ENCODE measurements at regions not wholly inside any gene's neighbourhood (a gene's known extent, or its start where the extent isn't known, plus 50 kb on each side); places are given as distances from the start of the nearest gene placed in this dataset.
"Not testable (repeated sequence)": the region's sequence is repeated elsewhere in the genome, so short reads cannot be mapped to it uniquely, and the experiment has no call there.

DNA sequence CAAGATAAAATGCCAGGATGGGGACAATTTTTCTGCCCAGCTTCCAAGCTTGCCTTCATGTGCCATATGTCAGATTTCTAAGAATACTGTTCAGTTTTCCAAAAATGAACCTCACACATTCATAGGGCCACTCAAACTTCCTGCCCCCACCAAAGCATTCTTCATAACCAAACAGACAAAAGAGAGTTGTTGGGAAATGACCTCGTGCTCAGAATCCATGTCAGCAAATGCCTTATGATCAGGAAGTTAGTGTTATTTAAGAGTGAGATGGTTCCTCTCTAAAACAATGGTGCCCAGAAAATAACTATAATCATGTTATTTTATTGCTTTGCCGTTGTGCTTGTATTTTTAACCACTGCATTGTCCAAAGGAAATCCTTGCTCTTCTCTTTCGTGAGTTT, 208.2 kb downstream of the ZNF608 start:
- ATAC-seq (ENCODE audit: low read depth in 2 of 2), result no peak
- Histone ChIP-seq H3K36me3 (ENCODE audit: control insufficient read depth, insufficient read depth, low read length) (no peaks in the 10 kb centered on the region), H3K9me3 (ENCODE audit: control insufficient read depth in 2 of 2, low read length in 2 of 2) (no peaks in the 10 kb centered on the region), H3K4me3 (ENCODE audit: low read depth, low read length) (no peak overlapping the region), H3K27ac (ENCODE audit: insufficient read depth, low read length, poor library complexity, severe bottlenecking) (no peak overlapping the region), H3K27me3 (ENCODE audit: control insufficient read depth, insufficient read depth, low read length) (no peaks in the 10 kb centered on the region), H3K4me1 (ENCODE audit: control insufficient read depth, insufficient read depth, low read length, poor library complexity, severe bottlenecking) (no peaks in the 10 kb centered on the region)
- Mint-ChIP-seq H3K36me3 (no peaks in the 10 kb centered on the region), H3K27me3 (peaks cover 10% of the 10 kb centered on the region), H3K4me1 (no peaks in the 10 kb centered on the region), H3K27ac (no peak overlapping the region), H3K4me3 (no peak overlapping the region), H3K9me3 (peaks cover 3 to 11% (median 5%) of the 10 kb centered on the region in 7 donors)
- DNase-seq, result no peak

DNA sequence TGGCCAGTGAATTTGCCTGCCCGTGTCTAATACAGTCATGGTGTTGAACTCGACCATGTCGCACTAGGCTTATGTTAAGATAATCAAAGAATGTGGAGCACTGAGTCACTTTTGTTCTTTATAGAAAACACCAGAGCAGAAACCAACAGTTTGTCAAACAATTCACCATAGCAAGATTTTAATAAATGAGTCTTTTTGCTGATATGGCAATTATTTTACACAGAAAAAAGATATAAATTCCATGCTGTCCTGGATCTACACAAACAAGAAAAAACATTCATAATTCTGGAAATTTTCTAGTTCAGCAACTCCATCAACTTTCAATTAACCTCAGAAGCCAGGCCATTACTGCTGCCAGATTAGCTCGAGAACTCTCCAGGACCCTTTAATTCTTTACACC, 208.9 kb downstream of the ZNF608 start:
- H3K27ac Mint-ChIP-seq, result no peak overlapping the region
- no peaks in the 10 kb centered on the region for H3K36me3 Mint-ChIP-seq
- H3K4me3 Mint-ChIP-seq, result no peak overlapping the region
- Histone ChIP-seq H3K27me3 (ENCODE audit: control insufficient read depth, insufficient read depth, low read length) (no peaks in the 10 kb centered on the region), H3K4me3 (ENCODE audit: low read depth, low read length) (no peak overlapping the region), H3K36me3 (ENCODE audit: control insufficient read depth, insufficient read depth, low read length) (no peaks in the 10 kb centered on the region), H3K9me3 (ENCODE audit: control insufficient read depth in 2 of 2, low read length in 2 of 2) (no peaks in the 10 kb centered on the region), H3K27ac (ENCODE audit: insufficient read depth, low read length, poor library complexity, severe bottlenecking) (no peak overlapping the region), H3K4me1 (ENCODE audit: control insufficient read depth, insufficient read depth, low read length, poor library complexity, severe bottlenecking) (no peaks in the 10 kb centered on the region)
- DNase-seq (no peak), ATAC-seq (ENCODE audit: low read depth in 2 of 2) (no peak)
- peaks cover 2 to 14% (median 4%) of the 10 kb centered on the region in 7 donors for H3K9me3 Mint-ChIP-seq
- H3K4me1 Mint-ChIP-seq, result no peaks in the 10 kb centered on the region
- H3K27me3 Mint-ChIP-seq, result peaks cover 10% of the 10 kb centered on the region

DNA sequence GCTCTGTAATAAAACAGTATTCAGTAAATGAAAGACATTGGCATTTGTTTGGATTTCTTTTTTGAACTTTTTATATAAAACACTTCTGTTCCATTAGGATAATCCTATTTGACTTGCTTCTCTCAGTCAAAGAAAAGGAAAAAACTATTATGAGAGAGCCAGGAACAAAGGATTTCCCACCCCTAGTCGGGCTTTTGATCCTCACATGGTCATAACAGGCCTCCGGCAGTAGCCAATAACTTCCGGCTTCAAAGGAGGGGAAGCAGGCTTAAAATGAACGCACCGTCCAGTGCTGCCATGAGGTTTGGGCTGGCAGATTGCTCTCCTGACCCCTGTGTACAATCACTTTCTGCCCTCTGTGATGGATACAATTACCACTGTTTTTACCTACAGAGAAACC, 209.3 kb downstream of the ZNF608 start:
- Mint-ChIP-seq H3K4me3 (no peak overlapping the region), H3K27ac (no peak overlapping the region), H3K27me3 (peaks cover 7% of the 10 kb centered on the region), H3K4me1 (no peaks in the 10 kb centered on the region), H3K36me3 (no peaks in the 10 kb centered on the region), H3K9me3 (peaks cover 2 to 11% (median 4%) of the 10 kb centered on the region in 7 donors)
- H3K9me3 ChIP-seq (ENCODE audit: control insufficient read depth in 2 of 2, low read length in 2 of 2), result no peaks in the 10 kb centered on the region
- ATAC-seq (ENCODE audit: low read depth in 2 of 2) (no peak), DNase-seq (no peak)
- H3K36me3 ChIP-seq (ENCODE audit: control insufficient read depth, insufficient read depth, low read length), result no peaks in the 10 kb centered on the region
- H3K4me3 ChIP-seq (ENCODE audit: low read depth, low read length), result no peak overlapping the region
- no peaks in the 10 kb centered on the region for H3K4me1 ChIP-seq (ENCODE audit: control insufficient read depth, insufficient read depth, low read length, poor library complexity, severe bottlenecking)
- no peaks in the 10 kb centered on the region for H3K27me3 ChIP-seq (ENCODE audit: control insufficient read depth, insufficient read depth, low read length)
- H3K27ac ChIP-seq (ENCODE audit: insufficient read depth, low read length, poor library complexity, severe bottlenecking), result no peak overlapping the region

DNA sequence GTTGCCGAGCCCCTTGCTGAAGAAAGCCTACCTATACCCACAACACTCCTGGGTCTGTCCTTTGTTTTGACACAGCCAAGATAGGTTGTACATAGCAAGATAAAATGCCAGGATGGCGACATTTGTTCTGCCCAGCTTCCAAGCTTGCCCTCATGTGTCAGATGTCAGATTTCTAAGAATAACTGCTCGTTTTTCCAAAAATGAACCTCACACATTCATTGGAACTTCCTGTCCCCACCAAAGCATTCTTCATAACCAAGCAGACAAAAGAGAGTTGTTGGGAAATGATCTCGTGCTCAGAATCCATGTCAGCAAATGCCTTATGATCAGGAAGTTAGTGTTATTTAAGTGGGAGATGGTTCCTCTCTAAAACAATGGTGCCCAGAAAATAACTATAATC, 210.1 kb downstream of the ZNF608 start:
- no peak overlapping the region for H3K27ac Mint-ChIP-seq

DNA sequence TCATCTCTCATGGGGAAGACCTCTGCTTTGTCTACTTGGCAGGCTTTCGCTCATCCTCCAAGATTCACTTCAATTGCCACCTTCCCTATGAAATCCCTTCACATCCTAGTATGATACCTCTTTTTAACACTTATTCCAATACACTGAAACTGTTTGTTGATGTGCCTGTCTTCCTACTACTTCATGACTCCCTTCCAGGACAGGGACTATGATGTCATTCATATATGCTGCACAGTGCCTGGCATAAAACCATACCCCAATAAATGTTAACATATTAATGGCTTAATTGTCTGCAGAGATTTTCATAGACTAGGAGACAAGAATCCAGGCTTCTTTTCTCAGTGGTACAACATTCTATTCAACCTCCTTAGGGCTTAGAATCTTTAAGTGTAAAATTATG, 215.5 kb downstream of the ZNF608 start:
- no peaks in the 10 kb centered on the region for H3K36me3 ChIP-seq (ENCODE audit: control insufficient read depth, insufficient read depth, low read length)
- H3K27ac Mint-ChIP-seq, result no peak overlapping the region
- no peaks in the 10 kb centered on the region for H3K36me3 Mint-ChIP-seq
- H3K4me1 Mint-ChIP-seq, result no peaks in the 10 kb centered on the region
- no peak overlapping the region for H3K4me3 ChIP-seq (ENCODE audit: low read depth, low read length)
- no peak overlapping the region for H3K27ac ChIP-seq (ENCODE audit: insufficient read depth, low read length, poor library complexity, severe bottlenecking)
- DNase-seq, result no peak
- H3K27me3 Mint-ChIP-seq, result no peaks in the 10 kb centered on the region
- H3K4me1 ChIP-seq (ENCODE audit: control insufficient read depth, insufficient read depth, low read length, poor library complexity, severe bottlenecking), result no peaks in the 10 kb centered on the region
- H3K4me3 Mint-ChIP-seq, result no peak overlapping the region
- peaks cover 0 to 14% (median 5%) of the 10 kb centered on the region in 7 donors for H3K9me3 Mint-ChIP-seq
- ATAC-seq (ENCODE audit: low read depth in 2 of 2), result no peak
- no peaks in the 10 kb centered on the region for H3K27me3 ChIP-seq (ENCODE audit: control insufficient read depth, insufficient read depth, low read length)
- H3K9me3 ChIP-seq (ENCODE audit: control insufficient read depth in 2 of 2, low read length in 2 of 2), result no peaks in the 10 kb centered on the region

More for the DNA sequence above, 210.1 kb downstream of the ZNF608 start:
- H3K27ac ChIP-seq (ENCODE audit: insufficient read depth, low read length, poor library complexity, severe bottlenecking), result no peak overlapping the region
- peaks cover 5% of the 10 kb centered on the region for H3K27me3 Mint-ChIP-seq
- H3K36me3 Mint-ChIP-seq, result no peaks in the 10 kb centered on the region
- no peaks in the 10 kb centered on the region for H3K36me3 ChIP-seq (ENCODE audit: control insufficient read depth, insufficient read depth, low read length)
- no peak overlapping the region for H3K4me3 ChIP-seq (ENCODE audit: low read depth, low read length)
- no peaks in the 10 kb centered on the region for H3K4me1 ChIP-seq (ENCODE audit: control insufficient read depth, insufficient read depth, low read length, poor library complexity, severe bottlenecking)
- H3K4me3 Mint-ChIP-seq, result no peak overlapping the region
- peaks cover 2 to 8% (median 4%) of the 10 kb centered on the region in 7 donors for H3K9me3 Mint-ChIP-seq
- H3K9me3 ChIP-seq (ENCODE audit: control insufficient read depth in 2 of 2, low read length in 2 of 2), result no peaks in the 10 kb centered on the region
- H3K4me1 Mint-ChIP-seq, result no peaks in the 10 kb centered on the region
- no peak for DNase-seq
- no peaks in the 10 kb centered on the region for H3K27me3 ChIP-seq (ENCODE audit: control insufficient read depth, insufficient read depth, low read length)
- no peak for ATAC-seq (ENCODE audit: low read depth in 2 of 2)

DNA sequence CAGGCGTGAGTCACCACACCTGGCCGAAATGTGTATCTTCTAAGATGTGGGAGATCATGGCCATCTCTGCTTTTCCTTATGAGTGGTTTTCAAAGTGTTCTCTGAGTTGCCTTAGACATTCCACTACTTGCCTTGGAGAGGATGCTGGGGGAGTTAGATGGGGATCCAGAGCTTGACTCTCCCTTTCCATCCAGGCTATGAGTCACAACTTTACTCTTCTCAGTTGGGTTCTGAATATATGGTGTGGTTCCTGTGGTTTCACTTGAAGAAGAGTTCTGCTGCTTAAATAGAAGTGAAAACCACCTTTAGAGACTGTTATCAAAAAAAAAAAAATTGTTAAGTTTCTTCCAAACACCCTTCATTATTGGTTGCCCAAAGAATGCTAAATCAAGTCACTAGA, 217.6 kb downstream of the ZNF608 start:
- Histone ChIP-seq H3K4me3 (ENCODE audit: low read depth, low read length) (no peak overlapping the region), H3K36me3 (ENCODE audit: control insufficient read depth, insufficient read depth, low read length) (no peaks in the 10 kb centered on the region), H3K27me3 (ENCODE audit: control insufficient read depth, insufficient read depth, low read length) (no peaks in the 10 kb centered on the region), H3K4me1 (ENCODE audit: control insufficient read depth, insufficient read depth, low read length, poor library complexity, severe bottlenecking) (no peaks in the 10 kb centered on the region), H3K27ac (ENCODE audit: insufficient read depth, low read length, poor library complexity, severe bottlenecking) (no peak overlapping the region), H3K9me3 (ENCODE audit: control insufficient read depth in 2 of 2, low read length in 2 of 2) (no peaks in the 10 kb centered on the region)
- ATAC-seq (ENCODE audit: low read depth in 2 of 2) (no peak), DNase-seq (no peak)
- no peaks in the 10 kb centered on the region for H3K4me1 Mint-ChIP-seq
- H3K4me3 Mint-ChIP-seq, result no peak overlapping the region
- no peaks in the 10 kb centered on the region for H3K27me3 Mint-ChIP-seq
- H3K9me3 Mint-ChIP-seq, result peaks cover 0 to 18% (median 5%) of the 10 kb centered on the region in 7 donors
- no peaks in the 10 kb centered on the region for H3K36me3 Mint-ChIP-seq
- no peak overlapping the region for H3K27ac Mint-ChIP-seq

DNA sequence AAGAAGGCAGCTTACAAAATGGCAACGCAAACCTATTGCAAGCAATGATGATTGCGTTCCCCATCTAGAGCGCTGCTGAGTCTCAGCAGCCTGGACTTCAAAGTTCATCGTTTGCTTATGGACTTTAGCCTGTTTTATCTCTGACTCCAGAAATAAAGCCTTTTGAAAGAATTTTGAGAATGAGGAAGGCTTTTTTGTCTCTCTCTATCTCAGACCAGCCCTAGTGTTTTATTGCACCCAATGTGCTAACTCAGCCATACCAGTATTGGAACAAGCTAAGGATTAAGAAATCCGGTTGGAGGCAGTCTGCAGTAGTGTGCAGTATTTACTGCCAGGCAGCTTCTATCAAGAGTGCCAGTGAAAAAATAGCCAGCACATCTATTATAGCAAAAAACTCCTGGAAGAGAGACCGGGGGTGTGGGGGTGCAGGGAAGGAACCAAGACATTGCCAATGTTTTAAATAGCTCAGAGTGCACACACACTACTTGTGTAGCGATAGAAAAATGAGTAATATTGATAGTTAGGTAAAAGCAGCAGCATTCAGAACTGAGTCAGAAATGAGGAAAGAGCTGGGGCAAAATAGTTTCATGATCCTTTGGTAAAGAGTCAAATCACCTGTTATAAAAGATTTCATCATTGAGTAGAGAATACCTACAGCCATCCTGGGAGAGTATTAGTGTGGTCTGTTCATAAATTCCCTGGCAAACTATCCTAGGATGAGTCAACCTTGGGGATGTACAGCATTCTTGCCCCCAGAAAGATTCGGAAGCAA, 219.0 kb downstream of the ZNF608 start:
- DNase-seq, result no peak
- no peaks in the 10 kb centered on the region for H3K9me3 ChIP-seq (ENCODE audit: control insufficient read depth in 2 of 2, low read length in 2 of 2)
- H3K27me3 ChIP-seq (ENCODE audit: control insufficient read depth, insufficient read depth, low read length), result no peaks in the 10 kb centered on the region
- H3K27me3 Mint-ChIP-seq, result no peaks in the 10 kb centered on the region
- no peaks in the 10 kb centered on the region for H3K4me1 Mint-ChIP-seq
- H3K9me3 Mint-ChIP-seq, result peaks cover 0 to 11% (median 4%) of the 10 kb centered on the region in 7 donors
- H3K4me3 ChIP-seq (ENCODE audit: low read depth, low read length), result no peak overlapping the region
- H3K4me1 ChIP-seq (ENCODE audit: control insufficient read depth, insufficient read depth, low read length, poor library complexity, severe bottlenecking), result no peaks in the 10 kb centered on the region
- no peaks in the 10 kb centered on the region for H3K36me3 ChIP-seq (ENCODE audit: control insufficient read depth, insufficient read depth, low read length)
- no peak for ATAC-seq (ENCODE audit: low read depth in 2 of 2)
- no peak overlapping the region for H3K4me3 Mint-ChIP-seq
- H3K27ac Mint-ChIP-seq, result no peak overlapping the region
- no peak overlapping the region for H3K27ac ChIP-seq (ENCODE audit: insufficient read depth, low read length, poor library complexity, severe bottlenecking)
- H3K36me3 Mint-ChIP-seq, result no peaks in the 10 kb centered on the region

DNA sequence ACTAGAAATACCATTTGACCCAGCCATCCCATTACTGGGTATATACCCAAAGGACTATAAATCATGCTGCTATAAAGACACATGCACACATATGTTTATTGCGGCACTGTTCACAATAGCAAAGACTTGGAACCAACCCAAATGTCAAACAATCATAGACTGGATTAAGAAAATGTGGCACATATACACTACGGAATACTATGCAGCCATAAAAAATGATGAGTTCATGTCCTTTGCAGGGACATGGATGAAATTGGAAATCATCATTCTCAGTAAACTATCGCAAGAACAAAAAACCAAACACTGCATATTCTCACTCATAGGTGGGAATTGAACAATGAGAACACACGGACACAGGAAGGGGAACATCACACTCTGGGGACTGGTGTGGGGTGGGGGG, 220.4 kb downstream of the ZNF608 start:
- not testable (repeated sequence) for ATAC-seq (ENCODE audit: low read depth in 2 of 2); H3K36me3 Mint-ChIP-seq; H3K27ac Mint-ChIP-seq; H3K4me1 Mint-ChIP-seq; H3K4me3 Mint-ChIP-seq; DNase-seq; H3K36me3 ChIP-seq (ENCODE audit: control insufficient read depth, insufficient read depth, low read length); H3K9me3 ChIP-seq (ENCODE audit: control insufficient read depth in 2 of 2, low read length in 2 of 2); H3K27me3 Mint-ChIP-seq; H3K27ac ChIP-seq (ENCODE audit: insufficient read depth, low read length, poor library complexity, severe bottlenecking); H3K4me1 ChIP-seq (ENCODE audit: control insufficient read depth, insufficient read depth, low read length, poor library complexity, severe bottlenecking); H3K4me3 ChIP-seq (ENCODE audit: low read depth, low read length); H3K27me3 ChIP-seq (ENCODE audit: control insufficient read depth, insufficient read depth, low read length)
- H3K9me3 Mint-ChIP-seq, result peaks cover 0 to 11% (median 4%) of the 10 kb centered on the region in 7 donors
